DOHH2 (cell line): ENCODE measurements at regions not wholly inside any gene's neighbourhood (a gene's known extent, or its start where the extent isn't known, plus 50 kb on each side); places are given as distances from the start of the nearest gene placed in this dataset.

Experiments
- CTCF ChIP-seq: fragments of 200-600 bp; sonication (generic); IDR thresholded peaks from one replicate; pipeline ENCODE4 v1.5.1; 2014; ENCODE audit warnings: antibody characterized with exemption, mild to moderate bottlenecking, low read depth, low read length; ENCODE audit not compliant: poor library complexity, severe bottlenecking
- EZH2phosphoT487 ChIP-seq: fragments of 200-600 bp; sonication (generic); IDR thresholded peaks from 2 replicates; pipeline ENCODE4 v1.6.1; 2017; ENCODE audit warnings: borderline replicate concordance, mild to moderate bottlenecking, antibody characterized with exemption, low read length, moderate library complexity, mixed read lengths

DNA sequence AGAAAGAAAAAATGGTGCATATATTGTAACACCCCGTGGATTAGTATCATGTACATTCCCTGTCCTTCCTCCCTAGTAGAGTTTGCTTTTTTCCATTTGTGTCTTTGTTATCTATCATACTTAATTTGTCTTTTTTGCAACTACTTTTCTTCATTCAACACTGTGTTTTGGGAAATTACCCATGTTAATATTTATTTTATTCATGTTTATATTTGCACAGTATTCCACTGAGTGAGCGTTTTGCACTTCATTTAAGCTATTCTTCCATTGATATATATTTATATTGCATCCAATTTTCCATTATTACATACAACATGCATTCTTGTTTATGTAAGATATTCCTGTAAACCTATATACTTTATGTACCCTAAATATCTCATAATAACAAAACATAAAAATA is 57.6 kb upstream of the FAM171A1 start:
- no peak for TF ChIP-seq CTCF
- no peak for TF ChIP-seq EZH2phosphoT487
